GM18868 (cell line): ENCODE measurements at regions not wholly inside any gene's neighbourhood (a gene's known extent, or its start where the extent isn't known, plus 50 kb on each side); places are given as distances from the start of the nearest gene placed in this dataset.
"Not testable (repeated sequence)": the region's sequence is repeated elsewhere in the genome, so short reads cannot be mapped to it uniquely, and the experiment has no call there.

Source experiments
- ATAC-seq: cut with Tn5 transposase; IDR thresholded peaks from one replicate; pipeline ENCODE4 v1.9.1; 2021; ENCODE audit warnings: mild to moderate bottlenecking, moderate library complexity; ENCODE audit not compliant: unreplicated experiment

DNA sequence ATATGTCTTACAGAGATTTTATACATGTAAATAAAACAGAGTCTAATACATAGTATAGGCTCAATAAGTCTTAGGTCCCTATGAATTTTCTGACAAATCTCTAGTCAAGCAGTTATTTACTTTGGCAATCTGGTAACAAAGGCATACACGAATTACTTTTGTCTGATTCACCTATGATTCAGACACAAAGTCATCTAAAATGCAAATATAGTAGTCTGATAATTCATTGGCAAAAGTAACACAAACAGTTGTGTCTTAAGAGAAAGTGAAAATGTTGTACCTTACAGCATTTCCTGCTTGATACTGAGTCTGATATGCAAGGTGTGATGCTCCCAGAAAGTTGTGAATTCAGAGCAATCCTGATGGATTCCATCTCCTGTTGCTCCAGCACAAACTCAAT is 209.4 kb upstream of the PRSS1 start:
- ATAC-seq: no peak

DNA sequence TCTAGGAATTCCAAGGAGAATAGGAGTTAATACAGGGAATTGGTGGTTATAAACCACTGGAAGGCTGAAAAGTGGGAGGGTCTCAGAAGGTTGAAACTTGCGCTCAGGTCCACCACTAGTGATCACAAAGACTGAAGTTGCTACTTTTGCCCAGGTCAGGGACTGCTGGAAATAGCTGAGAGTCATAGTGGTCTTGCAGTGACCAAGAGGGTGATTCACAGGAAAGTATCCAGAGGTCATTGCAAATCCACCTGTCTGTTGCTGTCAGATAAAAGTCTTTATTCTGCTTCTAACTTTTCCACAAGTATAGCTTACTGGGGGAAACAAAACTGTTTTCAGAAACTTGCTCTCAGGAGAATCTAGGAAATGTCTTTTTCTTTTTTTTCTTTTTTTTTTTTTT is 211.5 kb upstream of the PRSS1 start:
- no peak for ATAC-seq

DNA sequence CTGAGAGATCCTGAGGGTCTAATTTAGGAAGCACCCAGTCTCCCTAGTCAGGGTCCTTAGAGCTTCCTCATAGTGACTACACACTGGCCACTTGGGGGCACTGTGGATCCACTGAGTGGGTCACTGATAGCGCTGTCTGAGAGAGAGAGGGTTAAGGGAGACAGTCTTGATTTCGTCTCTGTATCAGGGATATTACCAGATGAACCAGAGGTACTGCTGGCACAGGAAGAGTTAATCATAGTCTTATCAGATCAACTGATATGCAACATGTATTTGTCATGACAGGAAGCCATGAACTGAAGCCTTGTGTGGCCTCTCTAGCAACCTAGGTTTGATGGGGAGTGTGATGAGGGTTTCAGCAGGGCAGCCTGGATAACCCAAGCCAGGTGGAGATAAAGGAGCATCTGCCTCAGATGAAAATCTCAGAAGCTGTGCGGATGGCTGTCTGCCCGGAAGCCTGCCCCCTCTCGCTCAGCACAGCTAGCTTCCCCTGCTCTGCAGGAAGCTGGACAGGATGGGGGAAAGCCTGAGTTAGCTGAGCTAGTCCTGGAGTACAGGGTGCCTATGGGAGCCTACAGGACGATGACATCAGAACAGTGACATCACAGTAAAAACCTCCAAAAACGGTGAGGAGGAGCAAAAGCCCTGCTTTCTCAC is 214.0 kb upstream of the PRSS1 start:
- peak; percentile 97 for ATAC-seq

DNA sequence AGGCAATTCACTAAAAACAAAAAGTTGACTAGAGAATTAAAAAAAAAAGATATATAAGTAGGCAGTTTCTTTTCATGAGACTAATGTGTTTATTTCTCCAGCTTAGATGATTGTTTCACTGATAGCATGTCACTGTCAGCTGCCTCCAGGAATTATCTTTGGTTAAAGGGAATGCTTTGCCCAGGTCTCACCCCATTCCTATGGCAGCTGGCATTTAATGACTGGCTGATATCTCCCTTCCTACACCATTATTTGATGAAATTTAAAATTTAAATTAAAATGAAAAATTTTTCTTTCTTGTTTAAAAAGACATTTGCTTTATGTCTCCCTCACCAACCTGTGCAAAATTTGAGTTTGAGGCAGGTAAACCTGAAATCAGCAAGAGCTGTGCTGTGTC is 214.5 kb upstream of the PRSS1 start:
- no peak for ATAC-seq

DNA sequence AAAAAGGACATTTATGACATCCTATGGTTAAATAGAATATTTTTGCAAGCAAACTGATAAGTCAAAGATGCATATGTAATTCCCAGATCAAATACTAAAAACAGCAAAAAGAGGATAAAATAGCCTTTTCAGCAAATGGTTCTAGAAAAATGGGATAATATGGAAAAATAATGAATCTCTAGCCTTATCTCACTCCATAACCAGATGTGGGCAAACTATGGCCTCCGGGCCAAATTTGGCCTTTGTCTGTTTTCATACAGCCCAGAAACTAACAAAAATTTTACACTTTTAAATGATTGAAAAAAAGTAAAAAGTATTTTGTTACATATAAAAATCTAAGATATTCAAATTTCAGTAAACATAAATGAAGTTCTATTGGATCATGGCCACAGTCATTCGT is 215.4 kb upstream of the PRSS1 start:
- no peak for ATAC-seq

DNA sequence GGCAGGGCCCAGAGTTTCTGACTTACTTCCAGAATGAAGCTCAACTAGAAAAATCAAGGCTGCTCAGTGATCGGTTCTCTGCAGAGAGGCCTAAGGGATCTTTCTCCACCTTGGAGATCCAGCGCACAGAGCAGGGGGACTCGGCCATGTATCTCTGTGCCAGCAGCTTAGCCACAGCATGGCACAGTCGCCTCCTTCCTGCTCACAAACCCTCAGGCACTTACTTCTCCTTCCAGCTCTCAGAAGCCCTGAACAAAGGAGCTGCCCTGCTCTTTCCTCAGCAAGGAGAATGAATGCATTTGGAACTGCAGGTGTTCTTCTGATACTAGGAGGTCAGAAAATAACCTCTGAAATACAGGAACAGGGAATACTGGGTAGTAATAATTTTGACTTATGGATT is 219.7 kb upstream of the PRSS1 start:
- ATAC-seq: no peak

DNA sequence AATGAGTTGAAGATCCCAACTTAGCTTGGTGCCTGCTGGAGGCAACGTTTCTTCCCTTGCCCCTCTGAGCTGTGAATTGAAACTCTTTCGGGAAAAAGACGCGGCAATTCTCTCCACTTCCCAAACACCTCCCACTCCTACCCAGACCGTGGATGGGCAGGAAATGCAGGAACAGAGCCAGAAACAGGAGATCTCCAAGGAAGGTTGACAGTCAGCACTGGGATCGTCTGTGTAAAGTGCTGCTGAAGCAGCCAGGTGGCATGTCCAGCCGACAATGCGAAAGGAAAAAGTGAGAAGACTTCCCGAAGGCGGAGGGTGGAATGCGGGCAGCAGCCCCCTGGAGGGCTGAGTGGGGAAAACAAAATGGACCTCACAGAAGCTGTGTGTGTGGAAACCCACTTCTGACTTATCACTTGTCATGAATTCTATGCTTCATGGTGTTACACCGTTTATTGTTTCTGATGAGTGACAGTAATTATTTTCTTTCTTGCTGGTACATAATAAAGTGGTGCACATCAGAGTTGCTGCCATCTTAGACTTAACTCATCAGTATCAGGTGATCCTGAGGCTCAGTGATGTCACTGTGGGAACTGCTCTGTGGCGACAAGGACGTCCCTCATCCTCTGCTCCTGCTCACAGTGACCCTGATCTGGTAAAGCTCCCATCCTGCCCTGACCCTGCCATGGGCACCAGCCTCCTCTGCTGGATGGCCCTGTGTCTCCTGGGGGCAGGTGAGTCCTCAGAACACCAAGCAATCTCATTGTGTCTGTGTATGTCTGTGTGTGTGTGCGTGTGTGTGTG is 220.5 kb upstream of the PRSS1 start:
- no peak for ATAC-seq

DNA sequence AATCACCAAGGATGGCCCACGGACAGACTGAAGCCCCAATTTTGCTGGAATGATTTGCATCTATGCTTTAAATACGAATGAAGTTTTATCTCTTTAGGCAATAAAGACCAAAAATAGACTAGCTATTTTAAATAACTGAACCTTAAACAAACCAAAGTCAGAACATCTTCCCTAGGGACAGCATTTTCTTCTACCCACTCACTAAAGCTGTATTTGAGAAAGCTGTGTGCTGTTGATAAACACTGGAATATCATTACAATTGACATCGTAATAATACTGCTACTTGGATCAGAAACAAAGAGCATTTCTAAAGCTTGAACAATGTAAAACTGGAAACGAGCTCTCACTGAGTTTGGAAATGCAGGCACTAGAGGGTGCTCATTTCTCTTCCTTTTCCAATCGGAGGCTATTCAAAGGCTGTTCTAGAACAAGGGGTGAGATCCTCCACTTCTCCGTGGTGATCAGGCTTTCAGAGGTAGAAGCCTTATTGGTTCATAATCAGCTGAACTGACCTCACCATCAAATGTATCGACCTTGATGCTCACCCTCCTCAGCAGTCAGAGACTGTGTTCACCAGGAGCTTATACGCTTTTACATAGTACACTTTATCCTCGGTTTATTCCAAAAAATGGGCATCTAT is 225.3 kb upstream of the PRSS1 start:
- ATAC-seq: no peak

DNA sequence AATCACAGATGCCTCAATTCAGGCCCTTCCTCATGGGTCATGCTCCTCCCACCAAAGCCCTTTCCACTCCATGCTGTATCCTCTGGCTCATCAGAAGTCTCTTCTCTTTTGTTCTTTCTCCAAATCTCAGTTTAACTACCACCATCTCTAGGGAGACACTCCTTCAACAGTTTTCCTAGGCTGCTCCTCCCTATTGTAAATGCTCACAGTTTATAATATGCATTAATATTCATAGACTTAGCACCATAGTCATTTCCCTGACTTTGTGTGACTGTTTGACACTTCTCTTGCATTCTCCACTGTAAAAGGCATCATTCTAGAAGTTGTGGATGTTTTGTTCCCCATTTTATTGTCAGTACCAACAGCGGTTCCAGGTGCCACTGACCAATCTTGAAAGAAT is 226.5 kb upstream of the PRSS1 start:
- no peak for ATAC-seq

DNA sequence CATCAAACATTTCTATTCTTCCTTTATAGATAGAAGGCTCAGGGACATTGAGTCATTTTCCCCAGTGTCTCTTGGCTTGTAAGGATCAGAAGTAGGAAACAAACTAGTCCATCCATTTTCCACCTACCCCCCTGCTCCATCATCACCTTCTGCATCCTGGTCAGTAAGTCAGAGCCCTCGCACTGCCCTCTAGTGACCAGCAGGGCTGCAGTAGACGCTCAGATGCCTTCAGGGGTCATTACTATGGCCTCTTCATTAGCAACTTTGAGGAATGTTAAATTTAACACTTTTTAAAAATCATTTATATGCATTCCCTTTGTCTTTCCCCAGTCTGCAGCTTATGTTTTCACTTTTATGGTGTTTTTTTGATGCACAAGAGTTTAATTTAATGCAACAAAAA is 228.4 kb upstream of the PRSS1 start:
- ATAC-seq: not testable (repeated sequence)

DNA sequence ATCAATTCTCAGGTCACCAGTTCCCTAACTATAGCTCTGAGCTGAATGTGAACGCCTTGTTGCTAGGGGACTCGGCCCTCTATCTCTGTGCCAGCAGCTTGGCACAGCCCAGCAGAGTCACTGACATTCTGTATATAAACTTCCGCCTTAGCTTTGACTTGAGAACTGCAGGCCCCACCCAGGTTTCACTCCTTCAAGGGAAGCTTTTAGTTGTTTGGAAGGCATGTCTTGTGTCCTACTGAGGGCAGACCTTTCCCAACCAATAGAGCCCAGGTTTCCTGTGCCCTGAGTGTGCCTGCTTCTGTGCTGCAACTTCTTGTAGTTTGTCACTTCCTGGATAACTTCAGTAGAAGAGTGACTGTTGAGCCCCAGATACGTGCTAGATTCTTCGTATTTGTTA is 228.8 kb upstream of the PRSS1 start:
- ATAC-seq: not testable (repeated sequence)

DNA sequence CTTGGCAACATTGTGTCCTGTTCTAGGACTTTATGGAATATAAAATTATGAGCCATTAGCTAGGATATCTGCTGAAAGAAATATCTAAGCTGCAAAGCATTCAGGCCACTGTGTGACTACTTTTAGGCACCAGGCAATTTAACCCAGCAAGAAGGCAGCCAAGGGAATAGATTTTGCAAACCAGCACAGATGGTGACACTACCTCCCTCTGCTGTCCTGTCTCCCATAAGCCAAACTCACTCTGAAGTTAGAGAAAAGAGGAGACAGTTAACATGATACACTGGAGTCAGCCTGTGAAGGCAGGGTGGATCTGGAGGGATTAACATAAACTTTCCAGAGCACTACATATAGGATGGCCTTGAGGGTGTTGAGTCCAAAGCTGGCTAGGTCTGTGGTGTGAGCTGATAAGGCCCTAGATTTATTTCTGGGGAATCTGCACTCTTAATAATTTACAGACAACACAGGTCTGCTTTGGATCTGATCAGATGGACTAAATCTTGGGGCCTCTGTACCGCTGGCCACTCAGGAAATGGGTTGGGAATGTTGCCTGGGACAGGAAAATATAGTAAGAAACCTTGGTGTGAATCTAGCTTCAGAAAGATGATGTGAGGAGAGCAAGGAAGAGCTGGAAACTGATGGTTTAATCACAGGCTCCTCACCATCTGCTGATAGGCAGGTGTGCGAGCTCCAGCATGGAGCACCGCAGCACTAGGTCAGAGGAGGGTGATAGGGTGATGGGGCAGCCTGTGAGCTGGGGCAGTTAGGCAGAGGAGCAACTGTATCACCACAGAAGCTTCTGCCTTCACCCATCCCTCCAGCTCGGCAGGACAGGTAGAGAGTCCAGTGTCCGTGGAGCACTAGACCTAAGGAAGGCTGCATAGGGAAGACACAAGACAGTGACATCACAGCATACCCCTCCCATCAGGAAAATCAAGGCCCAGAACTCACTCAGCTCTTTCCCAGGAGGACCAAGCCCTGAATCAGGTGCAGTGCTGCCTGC is 229.9 kb upstream of the PRSS1 start:
- ATAC-seq: no peak

DNA sequence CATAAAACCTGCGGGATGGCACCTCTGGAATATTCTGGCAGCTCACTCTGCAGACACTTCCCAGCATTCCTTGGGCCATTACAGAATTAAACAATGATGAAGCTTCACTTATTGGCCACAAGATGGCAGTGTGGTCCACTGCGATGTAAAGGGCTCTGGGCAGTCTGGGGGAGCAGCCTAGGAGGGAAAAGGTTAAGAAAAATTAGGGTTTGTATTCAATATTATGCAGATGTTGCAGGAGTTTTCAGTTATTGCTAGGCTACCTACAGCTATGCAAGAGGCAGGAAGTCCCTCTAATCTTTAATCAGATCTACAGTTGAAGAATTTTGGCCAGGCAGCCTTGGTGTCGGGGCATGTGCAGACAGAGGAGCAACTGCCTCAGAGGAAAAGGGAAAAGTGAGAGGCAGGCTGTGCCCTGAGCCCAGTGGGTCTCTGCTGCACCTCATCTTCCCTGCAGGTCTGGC is 233.2 kb upstream of the PRSS1 start:
- ATAC-seq: peak; percentile 95

DNA sequence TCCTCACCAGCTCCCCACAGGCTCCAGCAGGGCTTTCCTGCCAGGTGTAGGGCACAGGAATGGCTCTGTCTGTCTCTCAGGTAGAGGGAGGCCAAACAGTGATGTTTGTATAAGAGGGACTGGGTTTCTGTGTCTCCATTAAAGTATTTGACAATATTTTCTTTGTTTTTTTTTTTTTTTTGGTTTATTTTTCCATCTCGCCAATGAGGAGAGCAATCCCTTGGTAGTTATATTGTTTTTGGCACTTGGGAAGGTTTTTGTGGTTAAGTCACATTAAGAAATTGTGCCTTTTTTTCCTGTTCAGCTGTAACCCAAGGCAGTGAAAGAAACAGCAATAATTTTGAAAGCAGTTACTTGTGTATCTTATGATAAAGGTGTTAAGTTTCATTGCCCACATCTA is 234.6 kb upstream of the PRSS1 start:
- ATAC-seq: not testable (repeated sequence)

DNA sequence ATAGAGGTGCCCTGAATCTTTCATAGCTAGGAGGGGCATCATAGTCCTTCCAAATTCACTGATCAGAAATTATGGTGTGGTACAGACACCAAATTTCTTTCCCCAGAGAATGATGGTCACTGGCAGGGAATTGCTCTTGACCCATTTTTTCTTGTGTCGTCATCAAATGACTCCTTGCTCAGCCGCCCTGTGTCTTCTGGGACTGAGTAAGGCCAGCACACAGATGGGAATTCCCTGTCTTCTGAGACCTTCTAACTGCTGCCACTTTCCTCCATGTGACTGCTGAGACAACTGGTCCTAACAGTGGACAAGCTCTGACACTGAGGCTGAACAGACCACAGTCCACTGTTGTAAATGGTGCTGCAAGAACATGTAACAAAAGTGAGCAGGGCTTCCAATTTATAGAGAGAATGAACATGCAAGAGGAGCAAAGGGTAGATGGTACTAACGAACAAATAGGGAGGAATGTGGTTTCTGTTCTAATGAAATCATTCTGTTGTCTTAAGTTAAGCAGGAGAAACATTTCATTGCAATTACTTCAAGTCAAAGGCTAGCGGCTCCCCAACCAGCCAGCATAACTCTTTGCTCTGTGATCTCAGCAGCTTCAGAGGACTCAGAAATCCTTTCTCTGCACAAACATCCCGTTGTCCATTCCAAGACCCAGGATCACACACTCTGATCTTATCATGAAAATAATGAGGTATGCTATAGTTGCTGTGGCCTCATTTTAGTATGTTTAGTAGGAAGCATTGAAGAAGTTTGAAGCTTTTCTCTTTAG is 235.9 kb upstream of the PRSS1 start:
- no peak for ATAC-seq

DNA sequence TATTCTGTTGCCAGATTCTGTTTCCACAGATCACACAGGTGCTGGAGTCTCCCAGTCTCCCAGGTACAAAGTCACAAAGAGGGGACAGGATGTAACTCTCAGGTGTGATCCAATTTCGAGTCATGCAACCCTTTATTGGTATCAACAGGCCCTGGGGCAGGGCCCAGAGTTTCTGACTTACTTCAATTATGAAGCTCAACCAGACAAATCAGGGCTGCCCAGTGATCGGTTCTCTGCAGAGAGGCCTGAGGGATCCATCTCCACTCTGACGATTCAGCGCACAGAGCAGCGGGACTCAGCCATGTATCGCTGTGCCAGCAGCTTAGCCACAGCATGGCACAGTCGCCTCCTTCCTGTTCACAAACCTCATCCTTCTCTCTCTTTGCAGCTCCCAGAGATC is 237.5 kb upstream of the PRSS1 start:
- no peak for ATAC-seq

DNA sequence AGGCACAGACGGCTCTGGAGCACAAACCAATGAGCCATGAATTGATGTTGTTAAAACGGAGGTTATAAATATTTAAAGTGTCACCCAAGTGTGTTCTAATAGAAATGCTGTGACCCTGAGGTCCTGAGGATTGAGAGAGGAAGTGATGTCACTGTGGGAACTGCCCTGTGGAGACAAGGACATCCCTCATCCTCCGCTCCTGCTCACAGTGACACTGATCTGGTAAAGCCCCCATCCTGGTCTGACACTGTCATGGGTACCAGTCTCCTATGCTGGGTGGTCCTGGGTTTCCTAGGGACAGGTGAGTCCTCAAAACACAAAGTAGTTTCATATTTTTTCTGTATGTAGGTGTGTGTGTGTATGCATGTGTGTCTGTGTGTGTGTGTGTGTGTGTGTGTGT is 237.9 kb upstream of the PRSS1 start:
- no peak for ATAC-seq

DNA sequence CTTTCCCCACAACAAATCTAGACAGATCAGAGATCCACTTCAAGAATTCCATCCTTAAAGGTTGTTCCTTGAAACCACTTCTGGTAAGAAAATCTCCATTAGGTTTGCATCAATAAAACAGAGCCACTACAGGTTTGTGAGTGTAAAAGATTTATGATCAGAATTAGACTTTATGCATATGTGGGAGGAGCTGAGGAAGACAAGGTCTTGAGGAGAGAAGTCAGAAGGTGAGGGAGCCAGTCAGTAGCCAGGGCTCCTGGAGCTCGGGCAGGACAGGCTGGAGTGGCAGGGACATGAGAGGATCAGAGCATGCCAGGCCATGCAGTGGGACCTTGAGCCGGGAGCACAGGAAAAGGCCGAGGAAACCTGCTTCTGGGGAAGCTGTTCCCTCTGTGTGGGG is 240.0 kb upstream of the PRSS1 start:
- not testable (repeated sequence) for ATAC-seq

DNA sequence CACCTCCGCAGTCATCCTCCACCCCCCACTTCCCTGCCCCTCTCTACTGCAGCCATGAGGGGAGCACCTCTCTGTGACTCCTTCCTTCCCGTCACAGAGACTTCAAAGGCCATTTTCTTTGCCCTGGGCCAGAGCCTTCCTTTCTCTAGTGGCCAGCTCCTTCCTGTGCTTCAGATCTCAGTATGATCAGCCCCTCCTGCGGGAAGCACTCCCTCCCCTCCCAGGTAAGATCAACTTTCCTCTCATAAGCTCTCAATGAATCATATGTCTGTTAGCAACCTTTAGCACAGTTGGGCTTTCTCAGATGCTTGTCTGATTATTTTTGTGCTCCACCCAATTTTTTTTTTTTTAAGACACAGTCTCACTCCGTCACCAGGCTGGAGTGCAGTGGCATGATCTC is 241.0 kb upstream of the PRSS1 start:
- ATAC-seq: no peak

DNA sequence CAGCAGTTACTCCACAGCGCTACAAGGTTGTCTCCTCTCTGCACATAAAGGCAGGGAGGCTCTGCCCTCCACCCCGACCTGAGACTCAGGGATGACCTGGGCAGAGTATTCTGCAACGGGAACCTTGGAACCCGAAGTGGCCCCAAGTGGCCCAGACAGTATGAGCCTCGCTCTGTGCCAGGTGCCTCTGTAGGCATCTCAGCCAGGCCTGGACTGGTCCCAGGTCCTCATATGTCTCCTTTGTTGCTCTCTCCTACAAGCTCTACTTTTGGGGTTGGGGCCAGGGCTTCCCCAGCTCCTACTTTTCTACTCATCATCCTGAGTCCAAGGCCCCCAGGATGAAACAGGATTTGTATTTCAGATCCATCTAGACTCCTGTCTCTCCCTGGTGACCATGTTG is 241.5 kb upstream of the PRSS1 start:
- no peak for ATAC-seq
